Naive thymus-derived CD4-positive, alpha-beta T cell (primary cell): ENCODE measurements at regions not wholly inside any gene's neighbourhood (a gene's known extent, or its start where the extent isn't known, plus 50 kb on each side); places are given as distances from the start of the nearest gene placed in this dataset.

Experiments
- ATAC-seq: fragments of 150-1000 bp; cut with Tn5 transposase; 2 replicates; pipeline ENCODE4 v1.10.0; 2021; ENCODE audit warnings: mild to moderate bottlenecking, moderate library complexity
- CTCF ChIA-PET: fragments of 350-600 bp; sonication (Branson Sonifier 250); formaldehyde crosslinking; loops from one replicate; lab custom pipeline; 2021; ENCODE audit warnings: antibody characterized with exemption; lab: Charles Lee
- POLR2A ChIA-PET: fragments of 350-600 bp; sonication (Branson Sonifier 250); formaldehyde crosslinking; loops from one replicate; lab custom pipeline; 2021; ENCODE audit warnings: antibody characterized with exemption, inconsistent platforms; lab: Charles Lee
- DNase-seq, 9 donors: peaks; one replicate each; pipeline versions ENCODE4 v3.0.0 to v3.0.0-alpha.2; 2020 to 2022; ENCODE audit warnings: mixed read lengths in 1 of 9
- H3K27ac ChIP-seq: one replicate; pipeline ENCODE4 v1.7.0; 2013; ENCODE audit warnings: mild to moderate bottlenecking, low read depth, low read length, moderate library complexity
- H3K27me3 ChIP-seq, 2 donors: one replicate each; pipeline ENCODE4 v1.7.0; 2013; ENCODE audit warnings: low read length in 2 of 2, mild to moderate bottlenecking in 2 of 2, moderate library complexity in 2 of 2; ENCODE audit not compliant: control insufficient read depth in 2 of 2, insufficient read depth in 2 of 2
- H3K36me3 ChIP-seq, 3 experiments: 1 replicate in 2 of 3; 2 replicates in 1 of 3; pipeline ENCODE4 v1.7.0; 2013; ENCODE audit warnings: low read length in 3 of 3, mild to moderate bottlenecking in 3 of 3, moderate library complexity in 1 of 3; ENCODE audit not compliant: insufficient read depth in 3 of 3, control insufficient read depth in 2 of 3
- H3K4me1 ChIP-seq, 2 donors: one replicate each; pipeline ENCODE4 v1.7.0; 2013; ENCODE audit warnings: low read length in 2 of 2, mild to moderate bottlenecking in 2 of 2, moderate library complexity in 1 of 2; ENCODE audit not compliant: control insufficient read depth in 2 of 2, insufficient read depth in 2 of 2
- H3K4me3 ChIP-seq: 2 replicates; pipeline ENCODE4 v1.7.0; 2013; ENCODE audit warnings: mild to moderate bottlenecking, low read length
- H3K9me3 ChIP-seq, 3 experiments: 1 replicate in 2 of 3; 2 replicates in 1 of 3; pipeline ENCODE4 v1.7.0; 2013; ENCODE audit warnings: low read length in 3 of 3; ENCODE audit not compliant: control insufficient read depth in 2 of 3
- H3K27ac Mint-ChIP-seq, 9 donors: one replicate each; pipeline ENCODE4 v1.8.0; 2020 to 2022; ENCODE audit warnings: mixed read lengths in 9 of 9, mild to moderate bottlenecking in 8 of 9, moderate library complexity in 5 of 9, inconsistent platforms in 2 of 9
- H3K27me3 Mint-ChIP-seq, 5 donors: one replicate each; pipeline ENCODE4 v1.8.0; 2021 to 2022; ENCODE audit warnings: mixed read lengths in 5 of 5, mild to moderate bottlenecking in 1 of 5
- H3K36me3 Mint-ChIP-seq, 5 donors: one replicate each; pipeline ENCODE4 v1.8.0; 2020 to 2022; ENCODE audit warnings: mixed read lengths in 5 of 5, mild to moderate bottlenecking in 3 of 5, inconsistent platforms in 1 of 5
- H3K4me1 Mint-ChIP-seq, 7 donors: one replicate each; pipeline ENCODE4 v1.8.0; 2020 to 2022; ENCODE audit warnings: mixed read lengths in 7 of 7, mild to moderate bottlenecking in 3 of 7, inconsistent platforms in 1 of 7
- H3K4me3 Mint-ChIP-seq, 10 donors: one replicate each; pipeline ENCODE4 v1.8.0; 2020 to 2022; ENCODE audit warnings: mild to moderate bottlenecking in 10 of 10, mixed read lengths in 10 of 10, moderate library complexity in 6 of 10, inconsistent platforms in 2 of 10
- H3K9me3 Mint-ChIP-seq, 11 donors: one replicate each; pipeline ENCODE4 v1.8.0; 2020 to 2022; ENCODE audit warnings: mixed read lengths in 11 of 11, mild to moderate bottlenecking in 4 of 11, inconsistent platforms in 1 of 11, moderate library complexity in 1 of 11
- intact Hi-C, 2 donors: fragments of 100-400 bp; cut with micrococcal nuclease; formaldehyde crosslinking; loops; one replicate each; pipeline ENCODE4 v1.15.1; 2023

DNA sequence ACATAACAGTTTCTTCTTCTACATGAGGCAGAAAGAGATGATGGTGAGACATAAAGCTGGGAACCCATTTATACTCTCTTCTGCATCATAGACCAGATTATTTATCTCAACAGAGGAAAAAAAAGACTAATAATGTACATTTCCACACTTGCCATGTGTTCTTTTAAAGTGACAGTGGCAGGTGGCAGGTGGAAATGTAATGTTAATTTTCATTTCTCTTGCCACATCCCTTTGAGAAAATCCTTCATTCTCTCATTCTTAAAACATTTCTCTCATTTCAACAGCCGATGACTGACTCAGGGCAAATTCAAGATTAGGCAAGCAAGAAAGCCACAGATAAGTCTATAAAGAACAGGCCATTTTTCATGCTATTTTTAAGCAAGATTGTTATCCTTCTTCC is 635.6 kb upstream of the SORCS1 start:
- DNase-seq, result no peak
- ChIA-PET CTCF (no interaction called here), POLR2A (no interaction called here)
- no peaks in the 10 kb centered on the region for H3K4me1 Mint-ChIP-seq
- no peaks in the 10 kb centered on the region for H3K27me3 Mint-ChIP-seq
- no peaks in the 10 kb centered on the region for H3K36me3 Mint-ChIP-seq
- no peaks in the 10 kb centered on the region for H3K36me3 ChIP-seq
- H3K9me3 ChIP-seq, result peaks cover 0 to 4% (median 0%) of the 10 kb centered on the region in 3 experiments
- no peak for ATAC-seq
- H3K4me3 ChIP-seq, result no peak overlapping the region
- no peak overlapping the region for H3K27ac ChIP-seq
- no peak overlapping the region for H3K27ac Mint-ChIP-seq
- intact Hi-C loops, result no loop called here
- peaks cover 0 to 18% (median 3%) of the 10 kb centered on the region in 11 donors for H3K9me3 Mint-ChIP-seq
- no peaks in the 10 kb centered on the region for H3K27me3 ChIP-seq
- H3K4me3 Mint-ChIP-seq, result no peak overlapping the region
- no peaks in the 10 kb centered on the region for H3K4me1 ChIP-seq

DNA sequence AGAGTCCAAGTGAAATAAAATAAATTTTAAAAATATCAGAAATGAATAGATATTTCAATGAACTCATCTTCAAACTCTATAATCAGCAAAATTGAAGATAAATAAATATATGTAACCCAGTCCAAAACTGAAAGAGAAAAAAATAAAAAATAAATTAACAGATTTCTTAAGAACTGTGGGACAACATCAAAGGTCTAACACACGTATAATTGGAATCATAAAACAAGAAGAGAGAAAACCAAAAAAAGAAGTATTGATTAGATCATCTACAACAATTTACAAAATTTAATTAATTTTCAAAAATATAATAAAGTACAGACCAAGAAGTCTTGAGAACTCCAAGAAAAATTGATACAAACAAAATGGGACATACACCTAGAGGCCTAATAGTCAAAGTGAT is 625.8 kb upstream of the SORCS1 start:
- DNase-seq (no peak), ATAC-seq (no peak)
- no peaks in the 10 kb centered on the region for H3K4me1 Mint-ChIP-seq
- Histone ChIP-seq H3K36me3 (no peaks in the 10 kb centered on the region), H3K27me3 (no peaks in the 10 kb centered on the region), H3K9me3 (no peaks in the 10 kb centered on the region), H3K27ac (no peak overlapping the region), H3K4me3 (no peak overlapping the region), H3K4me1 (no peaks in the 10 kb centered on the region)
- H3K36me3 Mint-ChIP-seq, result peaks cover 0 to 4% (median 0%) of the 10 kb centered on the region in 5 donors
- CTCF ChIA-PET, result no interaction called here
- intact Hi-C loops, result no loop called here
- H3K9me3 Mint-ChIP-seq, result peaks cover 0 to 20% (median 8%) of the 10 kb centered on the region in 11 donors
- no peak overlapping the region for H3K4me3 Mint-ChIP-seq
- no peak overlapping the region for H3K27ac Mint-ChIP-seq
- POLR2A ChIA-PET, result no interaction called here
- no peaks in the 10 kb centered on the region for H3K27me3 Mint-ChIP-seq

DNA sequence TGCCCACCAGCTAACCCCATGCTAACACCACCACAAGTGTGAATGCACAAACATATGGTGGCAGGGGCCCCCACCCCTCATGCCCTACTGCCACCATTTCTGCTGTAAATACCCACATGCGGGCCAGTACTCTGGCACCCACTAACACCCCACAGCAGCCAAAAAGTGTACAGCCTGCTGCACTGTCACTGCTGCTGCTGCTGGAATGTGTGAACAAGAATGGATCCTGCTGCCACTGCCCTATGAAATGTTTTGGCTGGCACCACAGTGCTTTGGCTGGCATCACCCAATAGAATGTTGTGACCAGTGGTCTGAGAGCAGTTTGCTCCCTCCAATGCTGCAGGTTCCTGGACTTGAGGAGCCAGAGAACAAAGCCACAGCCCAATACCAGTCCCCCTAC is 606.6 kb upstream of the SORCS1 start:
- peaks cover 0 to 3% (median 0%) of the 10 kb centered on the region in 5 donors for H3K36me3 Mint-ChIP-seq
- Histone ChIP-seq H3K9me3 (peaks cover 0 to 8% (median 0%) of the 10 kb centered on the region in 3 experiments), H3K27ac (no peak overlapping the region), H3K27me3 (no peaks in the 10 kb centered on the region), H3K4me3 (no peak overlapping the region), H3K4me1 (no peaks in the 10 kb centered on the region), H3K36me3 (no peaks in the 10 kb centered on the region)
- no peak overlapping the region for H3K4me3 Mint-ChIP-seq
- ATAC-seq (no peak), DNase-seq (no peak)
- no peaks in the 10 kb centered on the region for H3K27me3 Mint-ChIP-seq
- H3K4me1 Mint-ChIP-seq, result no peaks in the 10 kb centered on the region
- H3K9me3 Mint-ChIP-seq, result peaks cover 0 to 17% (median 4%) of the 10 kb centered on the region in 11 donors
- ChIA-PET CTCF (no interaction called here), POLR2A (no interaction called here)
- H3K27ac Mint-ChIP-seq, result no peak overlapping the region
- intact Hi-C loops, result no loop called here

DNA sequence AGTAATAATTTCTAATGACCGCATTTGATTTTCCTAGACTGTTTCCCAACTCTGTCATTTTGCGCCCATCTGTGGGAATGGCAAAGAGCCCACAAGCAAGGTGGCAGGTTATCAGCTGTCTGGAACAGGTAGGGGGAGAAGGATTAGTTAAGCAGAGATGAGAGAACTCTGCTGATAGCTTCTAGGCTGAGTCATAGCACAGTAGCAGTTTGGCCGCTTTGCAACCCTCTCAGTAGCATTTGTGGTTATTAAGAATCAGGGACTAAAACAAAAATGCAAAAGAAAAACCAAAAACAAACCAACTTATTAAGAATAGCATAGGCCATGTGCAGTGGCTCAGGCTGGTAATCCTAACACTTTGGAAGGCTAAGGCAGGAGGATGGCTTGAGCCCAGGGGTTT is 602.7 kb upstream of the SORCS1 start:
- Mint-ChIP-seq H3K4me1 (no peaks in the 10 kb centered on the region), H3K27ac (no peak overlapping the region), H3K9me3 (peaks cover 0 to 20% (median 6%) of the 10 kb centered on the region in 11 donors), H3K4me3 (no peak overlapping the region), H3K36me3 (peaks cover 0 to 3% (median 0%) of the 10 kb centered on the region in 5 donors), H3K27me3 (no peaks in the 10 kb centered on the region)
- intact Hi-C loops, result no loop called here
- Histone ChIP-seq H3K4me1 (no peaks in the 10 kb centered on the region), H3K27ac (no peak overlapping the region), H3K36me3 (no peaks in the 10 kb centered on the region), H3K27me3 (no peaks in the 10 kb centered on the region), H3K4me3 (no peak overlapping the region), H3K9me3 (peaks cover 0 to 8% (median 0%) of the 10 kb centered on the region in 3 experiments)
- ChIA-PET CTCF (no interaction called here), POLR2A (no interaction called here)
- ATAC-seq (no peak), DNase-seq (no peak)

DNA sequence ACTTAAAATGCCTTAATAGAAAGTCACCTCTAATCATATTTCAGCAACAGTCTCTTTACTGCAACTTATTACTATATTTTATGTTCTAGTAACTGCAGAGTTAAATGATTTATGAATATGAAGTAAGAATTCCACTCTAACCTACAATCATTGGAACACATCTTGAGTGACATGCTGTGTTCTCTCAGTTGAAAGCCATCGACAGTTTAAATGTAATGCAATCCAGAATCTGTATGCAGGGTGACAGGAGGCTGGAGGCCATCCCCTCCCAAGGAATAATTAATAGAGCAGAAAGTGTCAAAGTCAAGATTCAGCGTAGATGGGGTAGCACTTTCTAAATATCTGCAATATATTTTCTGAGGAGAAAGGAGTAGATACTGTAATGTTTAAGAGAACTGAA is 590.3 kb upstream of the SORCS1 start:
- no peak overlapping the region for H3K4me3 ChIP-seq
- no peaks in the 10 kb centered on the region for H3K27me3 ChIP-seq
- ATAC-seq (no peak), DNase-seq (no peak)
- Mint-ChIP-seq H3K4me3 (no peak overlapping the region), H3K36me3 (no peaks in the 10 kb centered on the region), H3K27ac (no peak overlapping the region), H3K4me1 (no peaks in the 10 kb centered on the region), H3K27me3 (no peaks in the 10 kb centered on the region), H3K9me3 (peaks cover 0 to 9% (median 3%) of the 10 kb centered on the region in 11 donors)
- POLR2A ChIA-PET, result no interaction called here
- intact Hi-C loops, result no loop called here
- no peaks in the 10 kb centered on the region for H3K36me3 ChIP-seq
- H3K9me3 ChIP-seq, result no peaks in the 10 kb centered on the region
- no peaks in the 10 kb centered on the region for H3K4me1 ChIP-seq
- CTCF ChIA-PET, result no interaction called here
- no peak overlapping the region for H3K27ac ChIP-seq

DNA sequence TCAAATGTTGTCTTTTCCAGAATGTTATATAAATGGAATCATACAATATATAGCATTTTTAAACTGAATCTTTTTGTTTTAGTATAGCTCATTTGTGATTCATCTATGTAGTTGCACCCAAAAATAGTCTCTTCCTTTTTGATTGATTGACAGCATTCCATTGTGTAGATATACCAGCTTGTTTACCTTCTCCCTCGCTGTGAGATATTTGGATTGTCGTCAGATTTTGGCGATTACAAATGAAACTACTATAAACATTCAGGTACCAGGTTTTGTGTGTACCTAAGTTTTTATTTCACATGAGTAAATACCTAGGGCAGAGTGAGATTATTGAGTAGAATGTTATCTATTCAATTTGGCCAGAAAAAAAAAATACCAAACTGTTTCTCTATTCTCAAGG is 584.7 kb upstream of the SORCS1 start:
- no peak for ATAC-seq
- no peaks in the 10 kb centered on the region for H3K36me3 Mint-ChIP-seq
- no peak overlapping the region for H3K4me3 Mint-ChIP-seq
- H3K27ac Mint-ChIP-seq, result no peak overlapping the region
- Histone ChIP-seq H3K9me3 (no peaks in the 10 kb centered on the region), H3K4me1 (no peaks in the 10 kb centered on the region), H3K27me3 (no peaks in the 10 kb centered on the region), H3K27ac (no peak overlapping the region), H3K4me3 (no peak overlapping the region), H3K36me3 (no peaks in the 10 kb centered on the region)
- ChIA-PET POLR2A (no interaction called here), CTCF (no interaction called here)
- peaks cover 0 to 31% (median 9%) of the 10 kb centered on the region in 11 donors for H3K9me3 Mint-ChIP-seq
- no peaks in the 10 kb centered on the region for H3K27me3 Mint-ChIP-seq
- DNase-seq, result no peak
- H3K4me1 Mint-ChIP-seq, result no peaks in the 10 kb centered on the region
- intact Hi-C loops, result no loop called here

DNA sequence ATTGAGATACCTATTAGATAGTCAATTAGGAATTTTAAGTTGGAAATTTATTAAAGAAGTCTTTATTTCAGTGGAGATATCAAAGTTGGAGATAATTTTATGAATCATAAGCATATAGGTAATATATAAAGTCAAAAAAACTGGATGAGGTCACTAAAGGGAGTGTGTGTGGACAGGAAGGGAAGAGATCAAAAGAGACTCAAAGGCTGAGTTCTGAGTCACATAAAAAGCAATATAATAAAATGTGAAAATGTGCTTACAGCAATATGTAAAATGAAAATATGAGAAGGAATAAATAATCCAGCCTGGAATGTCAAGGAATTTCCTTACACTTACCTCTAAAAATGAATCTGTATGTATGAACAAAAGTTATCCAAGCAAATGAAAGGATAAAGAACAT is 583.3 kb upstream of the SORCS1 start:
- CTCF ChIA-PET, result no interaction called here
- H3K27me3 Mint-ChIP-seq, result no peaks in the 10 kb centered on the region
- no peak for ATAC-seq

More for the DNA sequence above, 583.3 kb upstream of the SORCS1 start:
- no peaks in the 10 kb centered on the region for H3K9me3 ChIP-seq
- no peak overlapping the region for H3K27ac ChIP-seq
- no peaks in the 10 kb centered on the region for H3K4me1 ChIP-seq
- Mint-ChIP-seq H3K4me3 (no peak overlapping the region), H3K9me3 (peaks cover 0 to 31% (median 9%) of the 10 kb centered on the region in 11 donors), H3K36me3 (no peaks in the 10 kb centered on the region), H3K27ac (no peak overlapping the region), H3K4me1 (no peaks in the 10 kb centered on the region)
- H3K36me3 ChIP-seq, result no peaks in the 10 kb centered on the region
- H3K4me3 ChIP-seq, result no peak overlapping the region
- no peaks in the 10 kb centered on the region for H3K27me3 ChIP-seq
- POLR2A ChIA-PET, result no interaction called here
- intact Hi-C loops, result no loop called here
- no peak for DNase-seq
